ENCODE measurements at regions not wholly inside any gene's neighbourhood (a gene's known extent, or its start where the extent isn't known, plus 50 kb on each side); places are given as distances from the start of the nearest gene placed in this dataset.

DNA sequence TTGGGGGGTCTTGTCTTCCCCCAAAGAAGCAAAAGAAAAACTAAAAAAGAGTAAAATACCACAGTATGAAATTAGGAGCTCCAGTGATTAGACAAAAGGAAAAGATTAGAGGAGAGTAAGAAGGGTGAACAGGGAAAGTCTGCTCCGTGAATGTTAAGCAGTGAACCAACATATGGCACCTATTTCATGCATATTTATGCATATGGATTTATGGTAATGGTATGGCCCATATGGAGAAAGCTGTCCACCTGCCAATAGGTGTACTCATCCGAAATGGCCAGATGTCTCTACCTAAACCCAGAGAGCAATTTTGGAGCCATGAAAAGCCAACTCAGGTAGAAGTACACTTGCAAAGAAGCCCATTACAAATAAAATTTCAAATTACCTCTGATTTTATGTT lies 404.0 kb upstream of the RAB6C start:
- no peak overlapping the region for H3K27ac ChIP-seq (ENCODE audit: low read depth, low read length)
- H3K79me2 ChIP-seq (ENCODE audit: control insufficient read depth, low read length), result no peaks in the 10 kb centered on the region
- TF ChIP-seq EZH2phosphoT487 (IDR thresholded peaks at IDR 0.05; ENCODE audit: borderline replicate concordance, low read length), result no peak
- TF ChIP-seq, protein P1, sequence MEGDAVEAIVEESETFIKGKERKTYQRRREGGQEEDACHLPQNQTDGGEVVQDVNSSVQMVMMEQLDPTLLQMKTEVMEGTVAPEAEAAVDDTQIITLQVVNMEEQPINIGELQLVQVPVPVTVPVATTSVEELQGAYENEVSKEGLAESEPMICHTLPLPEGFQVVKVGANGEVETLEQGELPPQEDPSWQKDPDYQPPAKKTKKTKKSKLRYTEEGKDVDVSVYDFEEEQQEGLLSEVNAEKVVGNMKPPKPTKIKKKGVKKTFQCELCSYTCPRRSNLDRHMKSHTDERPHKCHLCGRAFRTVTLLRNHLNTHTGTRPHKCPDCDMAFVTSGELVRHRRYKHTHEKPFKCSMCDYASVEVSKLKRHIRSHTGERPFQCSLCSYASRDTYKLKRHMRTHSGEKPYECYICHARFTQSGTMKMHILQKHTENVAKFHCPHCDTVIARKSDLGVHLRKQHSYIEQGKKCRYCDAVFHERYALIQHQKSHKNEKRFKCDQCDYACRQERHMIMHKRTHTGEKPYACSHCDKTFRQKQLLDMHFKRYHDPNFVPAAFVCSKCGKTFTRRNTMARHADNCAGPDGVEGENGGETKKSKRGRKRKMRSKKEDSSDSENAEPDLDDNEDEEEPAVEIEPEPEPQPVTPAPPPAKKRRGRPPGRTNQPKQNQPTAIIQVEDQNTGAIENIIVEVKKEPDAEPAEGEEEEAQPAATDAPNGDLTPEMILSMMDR (IDR thresholded peaks at IDR 0.05; ENCODE audit: low read depth, low read length, poor library complexity, severe bottlenecking), result no peak
- no peaks in the 10 kb centered on the region for H4K20me1 ChIP-seq (ENCODE audit: control insufficient read depth, insufficient read depth, low read depth, low read length)
- H3F3A ChIP-seq (ENCODE audit: control insufficient read depth, insufficient read depth), result no peaks in the 10 kb centered on the region
- no peaks in the 10 kb centered on the region for H3K36me3 ChIP-seq (ENCODE audit: control insufficient read depth, low read length)
- H3K4me2 ChIP-seq (ENCODE audit: low read length), result no peak overlapping the region
- no peak overlapping the region for H3K4me3 ChIP-seq (ENCODE audit: low read length)
- H3K9me3 ChIP-seq (ENCODE audit: control insufficient read depth, insufficient read depth, low read length), result no peaks in the 10 kb centered on the region; the same call in 1 of the 2 replicates
- no peaks in the 10 kb centered on the region for H3K4me1 ChIP-seq (ENCODE audit: control insufficient read depth, low read length)
- H3K9me2 ChIP-seq (replicated peaks; ENCODE audit: control insufficient read depth, low read length), result no peaks in the 10 kb centered on the region
- no peaks in the 10 kb centered on the region for H3K27me3 ChIP-seq (ENCODE audit: control insufficient read depth, low read length)

GRCh38 chr2:129575880-129576279 lies 403.6 kb upstream of the RAB6C start:
- H3K27ac ChIP-seq (ENCODE audit: low read depth, low read length), result no peak overlapping the region
- H3K4me1 ChIP-seq (ENCODE audit: control insufficient read depth, low read length), result no peaks in the 10 kb centered on the region
- no peaks in the 10 kb centered on the region for H3K36me3 ChIP-seq (ENCODE audit: control insufficient read depth, low read length)
- H3K9me3 ChIP-seq (ENCODE audit: control insufficient read depth, insufficient read depth, low read length), result no peaks in the 10 kb centered on the region; the same call in 1 of the 2 replicates
- H3K27me3 ChIP-seq (ENCODE audit: control insufficient read depth, low read length), result no peaks in the 10 kb centered on the region
- H3K79me2 ChIP-seq (ENCODE audit: control insufficient read depth, low read length), result no peaks in the 10 kb centered on the region
- no peak overlapping the region for H3K4me3 ChIP-seq (ENCODE audit: low read length)
- no peaks in the 10 kb centered on the region for H3F3A ChIP-seq (ENCODE audit: control insufficient read depth, insufficient read depth)
- H3K9me2 ChIP-seq (replicated peaks; ENCODE audit: control insufficient read depth, low read length), result no peaks in the 10 kb centered on the region
- no peak overlapping the region for H3K4me2 ChIP-seq (ENCODE audit: low read length)
- no peaks in the 10 kb centered on the region for H4K20me1 ChIP-seq (ENCODE audit: control insufficient read depth, insufficient read depth, low read depth, low read length)
- TF ChIP-seq, protein P1 (IDR thresholded peaks at IDR 0.05; ENCODE audit: low read depth, low read length, poor library complexity, severe bottlenecking), result no peak
- TF ChIP-seq EZH2phosphoT487 (IDR thresholded peaks at IDR 0.05; ENCODE audit: borderline replicate concordance, low read length), result no peak

DNA sequence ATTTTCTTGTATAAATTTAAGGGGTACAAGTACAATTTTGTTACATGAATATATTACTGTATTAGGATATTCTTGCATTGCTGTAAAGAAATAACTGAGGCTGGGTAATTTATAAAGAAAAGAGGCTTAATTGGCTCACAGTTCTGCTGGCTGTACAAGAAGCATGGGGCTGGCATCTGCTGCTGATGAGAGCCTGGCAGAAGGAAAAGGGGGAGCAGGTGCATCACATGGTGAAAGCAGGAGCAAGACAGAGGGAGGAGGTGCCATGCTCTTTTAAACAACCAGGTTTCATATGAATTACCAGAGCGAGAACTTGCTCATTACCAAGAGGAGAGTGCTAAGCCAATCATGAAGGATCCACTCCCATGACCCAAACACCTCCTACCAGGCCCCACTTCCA lies 399.5 kb upstream of the RAB6C start:
- Histone ChIP-seq H3K4me2 (ENCODE audit: low read length) (no peak overlapping the region), H3K27me3 (ENCODE audit: control insufficient read depth, low read length) (no peaks in the 10 kb centered on the region), H4K20me1 (ENCODE audit: control insufficient read depth, insufficient read depth, low read depth, low read length) (no peaks in the 10 kb centered on the region), H3K79me2 (ENCODE audit: control insufficient read depth, low read length) (no peaks in the 10 kb centered on the region), H3K36me3 (ENCODE audit: control insufficient read depth, low read length) (no peaks in the 10 kb centered on the region), H3K4me3 (ENCODE audit: low read length) (no peak overlapping the region), H3K4me1 (ENCODE audit: control insufficient read depth, low read length) (no peaks in the 10 kb centered on the region), H3K9me3 (ENCODE audit: control insufficient read depth, insufficient read depth, low read length) (no peaks in the 10 kb centered on the region), H3F3A (ENCODE audit: control insufficient read depth, insufficient read depth) (no peaks in the 10 kb centered on the region), H3K9me2 (replicated peaks; ENCODE audit: control insufficient read depth, low read length) (no peaks in the 10 kb centered on the region), H3K27ac (ENCODE audit: low read depth, low read length) (no peak overlapping the region)
- TF ChIP-seq EZH2phosphoT487 (IDR thresholded peaks at IDR 0.05; ENCODE audit: borderline replicate concordance, low read length), result no peak
- TF ChIP-seq, protein P1 (IDR thresholded peaks at IDR 0.05; ENCODE audit: low read depth, low read length, poor library complexity, severe bottlenecking), result no peak

Data from DOHH2 (cell line).